ENCODE measurements at regions not wholly inside any gene's neighbourhood (a gene's known extent, or its start where the extent isn't known, plus 50 kb on each side); places are given as distances from the start of the nearest gene placed in this dataset.

DNA sequence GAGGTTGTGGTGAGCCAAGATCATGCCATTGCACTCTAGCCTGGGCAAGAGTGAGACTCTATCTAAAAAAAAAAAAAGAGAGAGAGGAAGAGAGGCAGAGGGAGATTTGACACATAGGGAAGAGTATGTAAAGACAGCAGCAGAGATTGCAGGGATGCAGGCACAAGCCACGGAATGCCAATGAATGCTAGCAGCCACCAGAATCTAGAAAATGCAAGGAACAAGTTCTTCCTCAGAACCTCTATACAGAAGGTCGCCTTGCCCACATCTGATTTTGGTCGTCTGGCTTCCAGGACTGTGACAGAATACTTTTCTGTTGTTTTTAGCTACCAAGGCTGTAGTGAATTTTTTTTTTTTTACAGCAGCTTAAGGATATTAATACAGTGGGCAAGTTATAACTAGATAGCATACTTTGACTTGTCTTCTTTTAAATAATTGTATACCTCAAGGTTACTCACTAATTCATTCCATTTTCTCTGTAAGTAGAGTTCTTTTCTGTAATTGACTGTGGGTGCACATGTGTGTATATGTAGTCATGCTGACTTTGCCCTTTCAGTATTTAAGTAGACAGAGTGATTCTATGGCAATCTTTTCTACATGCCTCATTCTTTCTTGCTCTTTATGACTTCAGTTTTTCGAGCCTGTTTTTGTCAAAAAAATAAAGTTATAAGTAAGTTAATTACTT is 402.2 kb downstream of the GJA1 start (continued):
- TF ChIP-seq, protein P1, sequence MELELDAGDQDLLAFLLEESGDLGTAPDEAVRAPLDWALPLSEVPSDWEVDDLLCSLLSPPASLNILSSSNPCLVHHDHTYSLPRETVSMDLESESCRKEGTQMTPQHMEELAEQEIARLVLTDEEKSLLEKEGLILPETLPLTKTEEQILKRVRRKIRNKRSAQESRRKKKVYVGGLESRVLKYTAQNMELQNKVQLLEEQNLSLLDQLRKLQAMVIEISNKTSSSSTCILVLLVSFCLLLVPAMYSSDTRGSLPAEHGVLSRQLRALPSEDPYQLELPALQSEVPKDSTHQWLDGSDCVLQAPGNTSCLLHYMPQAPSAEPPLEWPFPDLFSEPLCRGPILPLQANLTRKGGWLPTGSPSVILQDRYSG (tag; conservative IDR thresholded peaks at IDR 0.05; ENCODE audit: low read depth): no peak
- TF ChIP-seq ZNF586 (CRISPR knock-in tag; conservative IDR thresholded peaks at IDR 0.05) (no peak), PTRF (tag; IDR thresholded peaks at IDR 0.05) (no peak)

DNA sequence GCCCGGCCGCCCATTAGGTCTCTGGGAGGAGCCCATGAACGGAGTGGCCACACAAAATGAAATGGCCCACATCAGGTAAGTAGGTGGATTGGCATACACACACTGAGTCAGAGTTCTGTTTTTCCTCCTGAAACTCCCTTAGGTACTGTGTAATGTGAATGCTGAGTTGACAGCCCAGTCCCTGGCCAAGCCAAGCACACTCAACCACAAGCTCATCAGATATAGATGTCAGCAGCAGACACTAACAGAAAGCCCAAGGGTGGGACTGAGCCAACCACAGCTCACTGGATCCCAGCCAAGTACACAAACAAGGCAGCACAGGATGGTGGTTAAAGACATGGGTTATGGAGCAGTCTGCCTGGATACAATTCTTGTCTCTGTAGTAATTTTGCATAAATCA is 403.4 kb downstream of the GJA1 start:
- intact Hi-C loops (cut with micrococcal nuclease) (no loop called here), in situ Hi-C loops (cut with MboI) (no loop called here)
- no peaks in the 10 kb centered on the region for H4K20me1 ChIP-seq (replicated peaks; ENCODE audit: control insufficient read depth, insufficient read depth, low read length)
- ATAC-seq: no peak
- no peaks in the 10 kb centered on the region for H3K9me1 ChIP-seq (ENCODE audit: control insufficient read depth, insufficient read depth, low read length)
- no peak overlapping the region for H3K9ac ChIP-seq (ENCODE audit: insufficient read depth in 1 of 2, low read depth in 2 of 2, low read length in 2 of 2)
- ChIA-PET POLR2A (no interaction called here), CTCF (ENCODE audit: low intra/inter-chr PET ratio) (no interaction called here)
- no peaks in the 10 kb centered on the region for H3K9me3 ChIP-seq (replicated peaks; ENCODE audit: control insufficient read depth, insufficient read depth, low read depth, low read length)
- BruUV-seq (replicated peaks): no TSS peak
- no peak for DNase-seq (ENCODE audit: extremely low read depth in 1 of 4, low spot score in 3 of 4)
- no peaks in the 10 kb centered on the region for H3K36me3 ChIP-seq (ENCODE audit: control insufficient read depth, insufficient read depth, low read length)
- no peak overlapping the region for H2AFZ ChIP-seq (ENCODE audit: low read depth, low read length)
- H3K27me3 ChIP-seq (ENCODE audit: control insufficient read depth in 2 of 2, insufficient read depth in 2 of 2, low read length in 2 of 2): no peaks in the 10 kb centered on the region
- no peak overlapping the region for H3K27ac ChIP-seq (ENCODE audit: extremely low read depth, low read depth, low read length)
- WGBS (ENCODE audit: insufficient coverage, low coverage, missing lambda C conversion rate): 2% methylated on average over 3 of the region's 3 CpGs
- no peaks in the 10 kb centered on the region for H3K79me2 ChIP-seq (ENCODE audit: control insufficient read depth, insufficient read depth, low read length)
- no peak overlapping the region for H3K4me2 ChIP-seq (ENCODE audit: insufficient read depth, low read length)
- no peaks in the 10 kb centered on the region for H3K4me1 ChIP-seq (replicated peaks in 1 of 2; ENCODE audit: control insufficient read depth in 2 of 2, insufficient read depth in 2 of 2, low read length in 2 of 2)
- no peak for FAIRE-seq
- H3K4me3 ChIP-seq: no peak overlapping the region
- TF ChIP-seq, protein P2, sequence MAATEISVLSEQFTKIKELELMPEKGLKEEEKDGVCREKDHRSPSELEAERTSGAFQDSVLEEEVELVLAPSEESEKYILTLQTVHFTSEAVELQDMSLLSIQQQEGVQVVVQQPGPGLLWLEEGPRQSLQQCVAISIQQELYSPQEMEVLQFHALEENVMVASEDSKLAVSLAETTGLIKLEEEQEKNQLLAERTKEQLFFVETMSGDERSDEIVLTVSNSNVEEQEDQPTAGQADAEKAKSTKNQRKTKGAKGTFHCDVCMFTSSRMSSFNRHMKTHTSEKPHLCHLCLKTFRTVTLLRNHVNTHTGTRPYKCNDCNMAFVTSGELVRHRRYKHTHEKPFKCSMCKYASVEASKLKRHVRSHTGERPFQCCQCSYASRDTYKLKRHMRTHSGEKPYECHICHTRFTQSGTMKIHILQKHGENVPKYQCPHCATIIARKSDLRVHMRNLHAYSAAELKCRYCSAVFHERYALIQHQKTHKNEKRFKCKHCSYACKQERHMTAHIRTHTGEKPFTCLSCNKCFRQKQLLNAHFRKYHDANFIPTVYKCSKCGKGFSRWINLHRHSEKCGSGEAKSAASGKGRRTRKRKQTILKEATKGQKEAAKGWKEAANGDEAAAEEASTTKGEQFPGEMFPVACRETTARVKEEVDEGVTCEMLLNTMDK (IDR thresholded peaks at IDR 0.05; ENCODE audit: borderline replicate concordance, insufficient read depth, low read depth, low read length, poor library complexity, severe bottlenecking): no peak
- TF ChIP-seq, protein P3, sequence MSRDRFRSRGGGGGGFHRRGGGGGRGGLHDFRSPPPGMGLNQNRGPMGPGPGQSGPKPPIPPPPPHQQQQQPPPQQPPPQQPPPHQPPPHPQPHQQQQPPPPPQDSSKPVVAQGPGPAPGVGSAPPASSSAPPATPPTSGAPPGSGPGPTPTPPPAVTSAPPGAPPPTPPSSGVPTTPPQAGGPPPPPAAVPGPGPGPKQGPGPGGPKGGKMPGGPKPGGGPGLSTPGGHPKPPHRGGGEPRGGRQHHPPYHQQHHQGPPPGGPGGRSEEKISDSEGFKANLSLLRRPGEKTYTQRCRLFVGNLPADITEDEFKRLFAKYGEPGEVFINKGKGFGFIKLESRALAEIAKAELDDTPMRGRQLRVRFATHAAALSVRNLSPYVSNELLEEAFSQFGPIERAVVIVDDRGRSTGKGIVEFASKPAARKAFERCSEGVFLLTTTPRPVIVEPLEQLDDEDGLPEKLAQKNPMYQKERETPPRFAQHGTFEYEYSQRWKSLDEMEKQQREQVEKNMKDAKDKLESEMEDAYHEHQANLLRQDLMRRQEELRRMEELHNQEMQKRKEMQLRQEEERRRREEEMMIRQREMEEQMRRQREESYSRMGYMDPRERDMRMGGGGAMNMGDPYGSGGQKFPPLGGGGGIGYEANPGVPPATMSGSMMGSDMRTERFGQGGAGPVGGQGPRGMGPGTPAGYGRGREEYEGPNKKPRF (IDR thresholded peaks at IDR 0.05; ENCODE audit: low read depth, low read length): no peak
- TF ChIP-seq ZSCAN29 (IDR thresholded peaks at IDR 0.05): no peak
- TF ChIP-seq, protein P4, sequence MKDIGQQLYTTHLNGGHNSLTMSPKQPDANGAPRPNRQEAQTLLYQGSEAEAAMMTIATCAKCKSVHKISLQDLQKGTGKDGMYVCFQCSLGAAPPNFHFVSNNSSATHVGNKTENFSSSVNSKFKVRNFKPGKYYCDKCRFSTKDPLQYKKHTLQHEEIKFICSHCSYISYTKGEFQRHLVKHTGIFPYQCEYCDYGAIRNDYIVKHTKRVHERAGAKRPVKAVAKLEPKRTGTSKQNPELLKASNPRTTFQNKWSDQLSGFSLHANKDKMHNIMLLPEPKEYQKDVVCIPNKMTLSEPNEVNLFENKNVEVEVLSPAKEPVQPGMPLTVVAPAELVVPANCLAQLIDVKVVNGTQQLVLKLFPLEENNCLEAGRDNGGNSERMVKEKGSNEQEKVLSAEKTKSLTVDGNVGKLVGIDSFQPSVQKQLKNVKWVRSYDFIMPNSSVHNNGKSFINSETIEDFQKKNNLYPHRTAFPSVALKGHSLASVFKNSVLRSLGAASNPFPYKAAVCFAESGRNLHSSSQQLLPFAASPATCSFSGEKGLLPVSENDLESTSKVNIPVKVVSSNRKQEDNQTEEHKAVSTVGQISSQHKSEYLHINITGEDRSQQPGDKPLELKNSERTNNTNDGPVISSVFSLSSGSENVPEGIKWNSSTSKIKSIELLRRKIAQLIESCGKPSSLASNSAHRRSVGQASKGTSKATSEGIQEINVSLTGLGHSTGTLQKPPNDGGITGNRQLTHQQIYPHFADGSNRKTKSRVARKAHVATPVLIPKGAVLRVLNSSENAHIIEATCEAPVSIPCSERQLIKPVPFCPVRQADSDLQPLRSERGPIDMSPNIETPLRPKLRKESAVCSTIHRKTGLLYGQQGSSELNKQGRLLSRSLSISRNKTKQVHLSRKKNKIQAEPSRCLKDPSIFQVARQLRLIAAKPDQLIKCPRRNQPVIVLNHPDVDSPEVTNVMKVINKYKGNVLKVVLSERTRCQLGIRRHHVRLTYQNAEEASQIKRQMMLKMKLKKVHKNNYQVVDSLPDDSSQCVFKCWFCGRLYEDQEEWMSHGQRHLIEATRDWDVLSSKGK (CRISPR knock-in tag; IDR thresholded peaks at IDR 0.05): no peak
- no peak for TF ChIP-seq GTF2E2 (tag; IDR thresholded peaks at IDR 0.05)
- TF ChIP-seq ZNF76 (CRISPR knock-in tag; IDR thresholded peaks at IDR 0.05; ENCODE audit: borderline replicate concordance): no peak
- no peak for TF ChIP-seq BMI1 (IDR thresholded peaks at IDR 0.05; ENCODE audit: low read length)
- no peak for TF ChIP-seq ZNF507 (tag; conservative IDR thresholded peaks at IDR 0.05)
- no peak for TF ChIP-seq PHTF2 (CRISPR knock-in tag; IDR thresholded peaks at IDR 0.05)
- no peak for TF ChIP-seq LEF1 (IDR thresholded peaks at IDR 0.05)

Measured in K562 (cell line).